ENCODE measurements at regions not wholly inside any gene's neighbourhood (a gene's known extent, or its start where the extent isn't known, plus 50 kb on each side); places are given as distances from the start of the nearest gene placed in this dataset.
"Not testable (repeated sequence)": the region's sequence is repeated elsewhere in the genome, so short reads cannot be mapped to it uniquely, and the experiment has no call there.

DNA sequence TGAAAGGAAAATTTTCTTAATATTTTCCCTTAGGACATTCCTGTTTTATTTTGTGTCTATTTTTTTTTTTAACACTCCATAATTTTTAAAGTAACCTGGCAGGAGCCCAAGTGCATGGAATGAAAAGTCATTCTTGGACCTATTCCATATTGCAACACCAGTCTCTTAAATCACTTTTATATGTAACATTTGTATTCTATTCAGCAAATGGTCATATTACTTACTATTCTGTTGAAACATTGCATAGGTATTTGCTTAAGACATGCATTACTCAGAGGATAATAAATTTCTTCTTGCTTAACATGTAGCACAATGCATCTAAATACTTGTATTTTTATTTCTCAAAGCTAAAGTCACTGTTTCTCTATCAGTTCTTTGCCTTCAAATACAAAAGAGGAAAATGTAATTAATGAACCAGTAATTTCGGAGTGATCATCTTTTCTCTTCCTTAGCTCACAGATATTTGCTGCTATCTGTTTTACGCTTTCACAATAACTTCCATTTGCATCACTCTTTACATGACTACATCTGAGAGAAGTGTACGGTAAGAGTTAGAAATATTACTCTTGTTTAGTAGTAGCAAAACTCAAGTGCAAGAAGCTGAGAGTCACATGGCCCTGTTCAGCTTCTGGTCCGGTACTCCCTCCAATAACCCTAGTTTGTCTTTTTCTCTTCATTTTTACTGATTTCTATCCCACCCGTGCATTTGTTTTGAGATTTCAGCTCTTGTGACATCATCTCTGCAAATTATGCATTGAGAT is 394.8 kb downstream of the USP25 start:
- DNase-seq, result no peak

DNA sequence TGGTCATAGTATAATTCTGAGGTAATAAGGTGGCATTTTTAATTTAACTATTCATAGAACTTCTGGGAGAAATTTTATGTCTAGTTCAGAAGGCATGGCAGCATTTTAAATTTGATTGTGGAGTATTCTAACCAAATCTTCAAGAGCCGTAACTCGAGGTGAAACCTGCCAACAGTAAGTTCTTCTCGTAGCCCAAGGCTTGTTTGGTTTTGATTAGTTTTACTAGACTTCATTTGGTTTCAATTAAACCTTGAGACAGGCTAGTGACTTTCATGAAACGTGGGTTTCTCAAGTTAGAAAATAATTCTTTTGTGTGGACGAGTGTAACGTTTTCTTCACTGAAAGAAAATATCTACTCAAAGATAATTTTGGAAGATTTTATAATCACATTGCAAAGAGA is 395.5 kb downstream of the USP25 start:
- no peak for DNase-seq

DNA sequence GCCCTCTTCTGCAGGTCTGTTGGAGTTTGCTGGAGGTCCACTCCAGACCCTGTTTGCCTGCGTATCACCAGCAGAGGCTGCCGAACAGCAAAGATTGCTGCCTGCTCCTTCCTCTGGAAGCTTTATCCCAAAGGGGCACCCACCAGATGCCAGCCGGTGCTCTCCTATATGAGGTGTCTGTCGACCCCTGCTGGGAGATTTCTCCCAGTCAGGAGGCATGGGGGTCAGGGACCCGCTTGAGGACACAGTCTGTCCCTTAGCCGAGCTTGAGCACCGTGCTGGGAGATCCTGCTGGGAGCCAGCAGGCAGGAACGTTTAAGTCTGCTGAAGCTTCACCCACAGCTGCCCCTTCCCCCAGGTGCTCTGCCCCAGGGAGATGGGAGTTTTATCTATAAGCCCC is 402.7 kb downstream of the USP25 start:
- DNase-seq, result not testable (repeated sequence)

DNA sequence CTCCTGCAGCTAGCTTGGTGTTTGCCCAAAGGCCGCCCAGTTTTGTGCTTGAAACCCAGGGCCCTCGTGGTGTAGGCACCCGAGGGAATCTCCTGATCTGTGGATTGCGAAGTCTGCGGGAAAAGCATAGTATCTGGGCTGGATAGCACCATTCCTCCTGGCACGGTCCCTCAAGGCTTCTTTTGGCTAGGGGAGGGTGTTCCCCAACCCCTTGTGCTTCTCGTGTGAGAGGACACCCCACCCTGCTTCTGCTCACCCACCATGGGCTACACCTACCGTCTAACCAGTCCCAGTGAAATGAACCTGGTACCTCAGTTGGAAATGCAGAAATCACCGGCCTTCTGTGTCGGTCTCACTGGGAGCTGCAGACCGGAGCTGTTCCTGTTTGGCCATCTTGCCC is 403.5 kb downstream of the USP25 start:
- no peak for DNase-seq

- DNase-seq, result no peak
These were observed 404.4 kb downstream of the USP25 start for GRCh38 chr21:16134134-16134533.

DNA sequence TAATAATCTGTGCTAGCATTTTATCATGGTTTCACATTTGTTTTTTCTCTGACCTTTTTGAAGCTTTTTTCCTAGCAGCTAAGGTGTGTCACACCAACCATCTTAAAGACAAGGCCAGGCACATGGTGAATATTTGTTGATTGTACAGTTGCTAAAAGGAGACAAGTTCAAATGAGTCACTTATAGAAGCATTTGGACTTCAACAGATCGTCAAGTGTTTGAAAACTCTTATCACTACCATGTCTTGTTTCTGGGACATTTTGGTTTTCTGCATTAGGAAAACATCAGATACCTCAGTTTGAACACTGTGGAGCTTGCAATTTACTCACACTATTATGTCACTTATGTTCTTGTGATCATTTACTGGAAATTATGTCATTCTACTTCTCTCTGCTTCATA is 407.3 kb downstream of the USP25 start:
- no peak for DNase-seq

DNA sequence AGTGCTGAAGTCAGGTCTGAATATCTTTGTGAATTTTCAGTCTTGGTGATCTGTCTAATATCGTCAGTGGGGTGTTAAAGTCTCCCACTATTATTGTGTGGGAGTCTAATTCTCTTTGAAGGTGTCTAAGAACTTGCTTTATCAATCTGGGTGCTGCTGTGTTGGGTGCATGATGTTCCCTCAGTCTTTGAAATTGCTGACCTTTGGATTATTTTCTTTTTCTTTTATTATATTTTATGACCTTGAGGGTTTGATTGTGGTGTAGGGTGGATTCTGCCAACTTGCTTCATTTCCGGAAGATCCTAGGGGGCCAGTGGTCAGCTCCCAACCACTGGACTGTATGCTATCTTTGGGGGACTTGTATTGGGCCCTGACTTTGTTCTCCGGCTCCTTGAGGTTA is 415.3 kb downstream of the USP25 start:
- DNase-seq, result no peak

DNA sequence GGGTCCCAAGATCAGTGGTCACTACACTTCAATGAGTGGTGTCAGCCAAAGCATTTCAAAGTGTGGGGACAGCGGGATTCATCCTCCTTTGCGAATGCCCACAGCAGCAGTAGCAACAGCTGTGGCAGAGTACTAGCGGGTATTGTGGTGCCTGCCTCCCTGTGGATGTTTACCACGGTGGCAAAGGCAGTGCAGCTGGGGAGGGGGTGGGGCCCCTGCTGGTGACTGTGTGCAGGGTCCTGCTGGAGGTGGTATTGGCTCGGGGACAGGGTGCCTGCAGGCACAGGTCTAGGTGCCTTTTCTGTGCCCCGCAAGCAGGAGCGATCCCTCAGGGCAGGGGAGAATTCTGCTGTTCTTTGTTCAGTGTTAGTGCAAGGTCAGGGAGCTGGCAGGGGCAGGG is 415.7 kb downstream of the USP25 start:
- DNase-seq, result no peak

GRCh38 chr21:16154321-16154720 is 424.5 kb downstream of the USP25 start:
- DNase-seq, result no peak

GRCh38 chr21:16154951-16155635 is 425.3 kb downstream of the USP25 start:
- no peak for DNase-seq

DNA sequence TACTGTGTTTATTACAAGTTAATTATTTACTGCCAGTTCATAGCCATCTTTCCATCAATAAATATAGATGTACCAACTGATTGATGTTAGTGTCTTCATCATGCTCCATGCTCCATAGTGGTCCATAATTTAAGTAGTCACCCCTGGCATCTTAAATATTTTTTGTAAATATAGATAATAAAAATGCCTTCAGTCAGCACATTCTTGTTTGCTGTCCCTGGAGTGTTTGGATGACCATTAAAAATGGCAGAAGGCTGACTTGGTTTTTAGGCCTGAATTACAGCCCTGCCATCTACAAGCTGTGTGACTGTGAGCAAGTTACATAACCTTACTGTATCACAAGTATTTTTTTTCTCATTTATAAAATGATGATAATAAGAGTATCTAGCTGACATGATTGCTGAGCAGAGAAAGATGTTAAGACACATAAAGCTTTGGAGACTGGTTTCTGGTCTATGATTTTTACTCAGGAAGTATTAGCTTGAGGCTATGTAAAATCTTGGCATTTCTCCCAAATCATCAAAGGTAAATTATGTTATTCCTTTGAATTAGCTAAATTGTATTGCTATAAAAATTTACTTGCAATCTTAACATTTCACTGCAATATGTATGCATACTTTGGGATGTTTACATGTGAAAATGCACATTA is 427.2 kb downstream of the USP25 start:
- DNase-seq, result no peak

DNA sequence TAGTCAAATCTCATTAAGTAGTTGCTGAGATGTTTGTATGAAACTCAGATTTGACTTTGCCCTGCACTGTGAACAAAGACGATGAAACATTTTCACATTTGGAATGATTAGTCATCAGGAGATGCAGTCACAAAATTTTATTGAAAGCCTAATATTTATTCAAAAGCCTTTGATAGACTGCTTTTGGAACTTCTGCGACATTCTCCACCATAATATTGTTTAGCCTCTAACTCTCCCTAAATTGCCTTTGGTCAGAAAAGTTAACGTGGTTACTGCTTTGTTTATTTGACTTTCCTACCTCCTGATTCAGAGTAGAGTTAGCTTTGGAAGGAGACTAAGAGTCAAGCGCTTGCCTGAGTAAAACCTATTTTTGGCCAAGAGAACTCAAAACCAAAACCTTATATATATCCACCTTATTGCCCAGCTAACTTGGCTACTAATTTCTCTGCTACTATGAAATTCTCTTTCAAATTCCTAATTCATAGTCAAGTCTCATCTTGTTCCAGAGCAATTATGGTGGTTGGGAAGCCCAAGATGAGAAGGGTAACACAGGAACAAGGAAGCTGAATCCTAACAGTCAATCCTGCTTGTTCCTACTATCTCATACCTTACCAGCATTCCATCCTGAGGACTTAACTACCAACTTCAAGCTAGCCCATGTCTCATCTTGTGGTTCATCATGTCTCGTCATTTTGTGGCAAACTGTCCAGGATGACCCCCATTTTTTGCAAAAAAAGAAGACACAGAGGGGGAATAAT is 429.6 kb downstream of the USP25 start:
- DNase-seq, result no peak

DNA sequence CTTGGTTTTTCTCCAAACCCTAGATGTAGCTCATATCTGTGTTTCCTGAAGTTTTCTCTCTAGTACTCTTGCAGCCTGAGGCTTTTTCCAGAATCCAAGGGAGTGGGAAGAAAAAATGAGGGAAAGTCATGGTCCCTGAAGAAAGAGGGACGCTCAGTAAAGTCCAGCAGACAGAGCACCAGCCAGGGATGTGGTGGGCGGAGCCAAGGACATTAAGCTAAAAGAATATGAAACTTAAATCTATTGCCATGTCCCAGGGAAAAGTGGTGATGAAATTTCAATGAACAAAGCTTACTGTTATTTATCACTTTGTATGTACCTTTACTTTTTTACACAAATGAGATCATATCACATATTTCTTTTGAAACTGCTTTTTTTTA is 430.2 kb downstream of the USP25 start:
- no peak for DNase-seq

DNA sequence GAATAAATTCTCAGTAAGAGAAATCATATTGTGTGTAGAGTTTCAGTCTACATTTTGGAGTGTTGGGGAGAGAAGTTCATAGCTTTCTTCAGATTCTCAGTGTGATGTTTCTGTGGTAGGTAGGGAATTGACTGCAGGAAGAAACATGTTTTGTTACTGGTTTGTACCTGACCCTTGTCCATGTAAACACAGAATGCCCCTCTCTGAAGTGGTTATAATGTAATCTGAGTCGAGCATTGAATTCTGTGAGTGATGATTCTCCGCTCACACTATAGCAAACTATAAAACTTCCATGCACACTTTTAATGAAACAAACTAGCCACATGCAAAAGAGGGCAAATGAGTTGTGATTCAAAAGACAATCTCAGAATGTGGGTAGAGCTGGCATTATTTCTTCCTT is 433.2 kb downstream of the USP25 start:
- no peak for DNase-seq

GRCh38 chr21:16169102-16169511 is 439.3 kb downstream of the USP25 start:
- DNase-seq, result peak; percentile 31

GRCh38 chr21:16169779-16170178 is 440.0 kb downstream of the USP25 start:
- DNase-seq, result no peak

DNA sequence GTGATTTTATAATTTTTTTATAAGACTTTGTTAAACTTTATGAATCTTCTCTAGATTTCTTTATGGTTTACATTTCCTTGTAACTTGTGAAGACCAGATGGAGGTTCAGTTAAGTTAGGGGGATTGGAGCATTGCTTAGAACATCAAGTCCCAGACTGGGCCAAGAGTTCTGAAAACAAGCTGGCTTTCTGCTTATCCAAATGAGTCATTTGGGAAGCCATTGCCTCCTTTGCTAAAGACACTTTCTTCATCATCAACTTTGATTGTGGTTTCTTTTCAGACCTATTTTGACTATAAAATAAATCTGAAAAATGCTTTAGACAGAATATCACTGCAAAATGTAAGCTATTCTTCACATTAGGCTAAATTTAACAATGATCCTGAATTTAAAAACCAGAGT is 446.8 kb downstream of the USP25 start:
- no peak for DNase-seq

GRCh38 chr21:16177532-16177931 is 447.8 kb downstream of the USP25 start:
- DNase-seq, result no peak

GRCh38 chr21:16179773-16180172 is 450.0 kb downstream of the USP25 start:
- no peak for DNase-seq

GRCh38 chr21:16180614-16181013 is 450.8 kb downstream of the USP25 start:
- DNase-seq, result no peak

- DNase-seq, result no peak
These were observed 451.2 kb downstream of the USP25 start for GRCh38 chr21:16181018-16181417.

GRCh38 chr21:16185766-16186165 is 456.0 kb downstream of the USP25 start:
- DNase-seq, result no peak

GRCh38 chr21:16186742-16187141 is 457.0 kb downstream of the USP25 start:
- no peak for DNase-seq
